ENCODE measurements at regions not wholly inside any gene's neighbourhood (a gene's known extent, or its start where the extent isn't known, plus 50 kb on each side); places are given as distances from the start of the nearest gene placed in this dataset.
"Not testable (repeated sequence)": the region's sequence is repeated elsewhere in the genome, so short reads cannot be mapped to it uniquely, and the experiment has no call there.

GRCh38 chr12:127599436-127599835, 667.5 kb upstream of the TMEM132C start:
- H3K4me1 ChIP-seq (replicated peaks in 1 of 2) = no peaks in the 10 kb centered on the region
- TF ChIP-seq POLR2A (IDR thresholded peaks at IDR 0.05) (no peak), CTCF (IDR thresholded peaks at IDR 0.05) (no peak)
- no peaks in the 10 kb centered on the region for H3K9me3 ChIP-seq (replicated peaks in 1 of 3)
- H3K27me3 ChIP-seq = no peaks in the 10 kb centered on the region
- H3K36me3 ChIP-seq (replicated peaks in 1 of 2) = no peaks in the 10 kb centered on the region
- intact Hi-C loops (cut with DNase I) = no loop called here
- no peak for DNase-seq
- H3K27ac ChIP-seq = no peak overlapping the region
- 80 to 86% (median 84%) methylated on average over 7 of the region's 7 CpGs for WGBS, 4 donors
- H3K4me3 ChIP-seq = no peak overlapping the region

GRCh38 chr12:127600211-127600610, 666.8 kb upstream of the TMEM132C start:
- no peaks in the 10 kb centered on the region for H3K4me1 ChIP-seq (replicated peaks in 1 of 2)
- H3K36me3 ChIP-seq (replicated peaks in 1 of 2) = no peaks in the 10 kb centered on the region
- no peaks in the 10 kb centered on the region for H3K9me3 ChIP-seq (replicated peaks in 1 of 3)
- TF ChIP-seq CTCF (IDR thresholded peaks at IDR 0.05) (no peak), POLR2A (IDR thresholded peaks at IDR 0.05) (no peak)
- no peak for DNase-seq
- no peak overlapping the region for H3K4me3 ChIP-seq
- intact Hi-C loops (cut with DNase I) = no loop called here
- no peak overlapping the region for H3K27ac ChIP-seq
- H3K27me3 ChIP-seq = no peaks in the 10 kb centered on the region
- WGBS, 4 donors = 66 to 87% (median 78%) methylated on average over 3 of the region's 3 CpGs

- TF ChIP-seq POLR2A (IDR thresholded peaks at IDR 0.05) = no peak
- no peak for TF ChIP-seq CTCF (IDR thresholded peaks at IDR 0.05)
- no peaks in the 10 kb centered on the region for H3K9me3 ChIP-seq (replicated peaks in 1 of 3)
- H3K4me3 ChIP-seq = no peak overlapping the region
- no peak overlapping the region for H3K27ac ChIP-seq
- H3K4me1 ChIP-seq (replicated peaks in 1 of 2) = no peaks in the 10 kb centered on the region
- DNase-seq = no peak
- H3K27me3 ChIP-seq = no peaks in the 10 kb centered on the region
- 95 to 99% (median 98%) methylated on average over 3 of the region's 3 CpGs for WGBS, 4 donors
- no peaks in the 10 kb centered on the region for H3K36me3 ChIP-seq (replicated peaks in 1 of 2)
- intact Hi-C loops (cut with DNase I) = no loop called here
These were observed 660.4 kb upstream of the TMEM132C start for GRCh38 chr12:127606476-127607015.

- no peak for TF ChIP-seq CTCF (IDR thresholded peaks at IDR 0.05)
- TF ChIP-seq POLR2A (IDR thresholded peaks at IDR 0.05) = no peak
- H3K9me3 ChIP-seq (replicated peaks in 1 of 3) = no peaks in the 10 kb centered on the region
- no peaks in the 10 kb centered on the region for H3K36me3 ChIP-seq (replicated peaks in 1 of 2)
- H3K27me3 ChIP-seq = no peaks in the 10 kb centered on the region
- no peak for DNase-seq
- 83 to 94% (median 88%) methylated on average over 3 to 7 of the region's 7 CpGs for WGBS, 4 donors
- H3K4me1 ChIP-seq (replicated peaks in 1 of 2) = no peaks in the 10 kb centered on the region
- no peak overlapping the region for H3K27ac ChIP-seq
- intact Hi-C loops (cut with DNase I) = no loop called here
- H3K4me3 ChIP-seq = no peak overlapping the region
These were observed 659.7 kb upstream of the TMEM132C start for GRCh38 chr12:127607146-127607725.

- WGBS, 4 donors = 90 to 98% (median 95%) methylated on average over 7 of the region's 7 CpGs
- H3K36me3 ChIP-seq (replicated peaks in 1 of 2); H3K4me3 ChIP-seq; intact Hi-C loops (cut with DNase I); H3K27ac ChIP-seq; H3K4me1 ChIP-seq (replicated peaks in 1 of 2); DNase-seq; H3K9me3 ChIP-seq (replicated peaks in 1 of 3); H3K27me3 ChIP-seq: not testable (repeated sequence)
These were observed 658.6 kb upstream of the TMEM132C start for GRCh38 chr12:127608359-127608758.

Measured in adrenal gland (tissue), 9 donors.